ENCODE measurements at regions not wholly inside any gene's neighbourhood (a gene's known extent, or its start where the extent isn't known, plus 50 kb on each side); places are given as distances from the start of the nearest gene placed in this dataset.

DNA sequence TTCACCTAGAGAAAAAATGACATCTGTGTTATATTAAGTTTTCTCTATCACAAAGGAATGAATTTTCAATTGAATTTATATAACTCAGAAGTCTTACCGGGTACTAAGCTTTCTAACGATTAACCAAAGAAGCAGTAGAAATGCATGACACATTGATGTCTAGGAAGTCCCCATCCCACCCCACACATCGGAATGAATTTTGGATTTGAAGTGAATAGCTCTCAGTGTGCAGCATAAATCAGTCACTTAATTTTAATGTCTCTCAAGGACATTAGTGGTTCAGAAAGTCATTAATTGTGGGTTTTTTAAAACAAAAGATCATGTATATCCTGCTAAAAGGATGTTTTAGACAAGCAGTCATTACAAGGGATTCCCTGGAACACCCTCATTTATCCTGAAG lies 141.4 kb upstream of the PIEZO2 start:
- no peaks in the 10 kb centered on the region for H3K27me3 ChIP-seq (replicated peaks)
- no peaks in the 10 kb centered on the region for H3K36me3 ChIP-seq (replicated peaks)
- TF ChIP-seq, protein P1, sequence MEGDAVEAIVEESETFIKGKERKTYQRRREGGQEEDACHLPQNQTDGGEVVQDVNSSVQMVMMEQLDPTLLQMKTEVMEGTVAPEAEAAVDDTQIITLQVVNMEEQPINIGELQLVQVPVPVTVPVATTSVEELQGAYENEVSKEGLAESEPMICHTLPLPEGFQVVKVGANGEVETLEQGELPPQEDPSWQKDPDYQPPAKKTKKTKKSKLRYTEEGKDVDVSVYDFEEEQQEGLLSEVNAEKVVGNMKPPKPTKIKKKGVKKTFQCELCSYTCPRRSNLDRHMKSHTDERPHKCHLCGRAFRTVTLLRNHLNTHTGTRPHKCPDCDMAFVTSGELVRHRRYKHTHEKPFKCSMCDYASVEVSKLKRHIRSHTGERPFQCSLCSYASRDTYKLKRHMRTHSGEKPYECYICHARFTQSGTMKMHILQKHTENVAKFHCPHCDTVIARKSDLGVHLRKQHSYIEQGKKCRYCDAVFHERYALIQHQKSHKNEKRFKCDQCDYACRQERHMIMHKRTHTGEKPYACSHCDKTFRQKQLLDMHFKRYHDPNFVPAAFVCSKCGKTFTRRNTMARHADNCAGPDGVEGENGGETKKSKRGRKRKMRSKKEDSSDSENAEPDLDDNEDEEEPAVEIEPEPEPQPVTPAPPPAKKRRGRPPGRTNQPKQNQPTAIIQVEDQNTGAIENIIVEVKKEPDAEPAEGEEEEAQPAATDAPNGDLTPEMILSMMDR (IDR thresholded peaks at IDR 0.05; ENCODE audit: low read depth, low read length, missing control alignments), result no peak
- in situ Hi-C loops (cut with HindIII; ENCODE audit: low pct_ligation_motif_present, low sequenced_read_pairs), result no loop called here
- no peak overlapping the region for H3K4me3 ChIP-seq (ENCODE audit: low read depth, low read length)
- DNase-seq, result no peak
- H3K27ac ChIP-seq, result no peak overlapping the region

DNA sequence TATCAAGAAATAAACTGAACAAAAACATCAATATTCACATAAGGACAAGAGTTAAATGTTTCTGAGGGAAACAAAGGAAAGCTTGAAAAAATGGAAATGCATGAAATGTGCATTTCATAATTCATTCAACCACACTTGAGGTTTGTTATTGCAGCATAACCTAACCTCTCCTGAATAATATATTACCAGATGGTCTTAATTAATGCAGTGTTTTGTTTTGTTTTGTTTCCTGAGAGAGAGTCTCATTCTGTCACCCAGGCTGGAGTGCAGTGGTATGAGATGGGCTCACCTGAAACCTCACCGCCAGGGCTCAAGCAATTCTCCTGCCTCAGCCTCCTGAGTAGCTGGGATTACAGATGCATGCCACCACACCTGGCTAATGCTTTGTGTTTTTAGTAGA lies 139.9 kb upstream of the PIEZO2 start:
- TF ChIP-seq, protein P1 (IDR thresholded peaks at IDR 0.05; ENCODE audit: low read depth, low read length, missing control alignments), result no peak
- no peaks in the 10 kb centered on the region for H3K36me3 ChIP-seq (replicated peaks)
- no peaks in the 10 kb centered on the region for H3K27me3 ChIP-seq (replicated peaks)
- in situ Hi-C loops (cut with HindIII; ENCODE audit: low pct_ligation_motif_present, low sequenced_read_pairs), result no loop called here
- H3K4me3 ChIP-seq (ENCODE audit: low read depth, low read length), result no peak overlapping the region
- H3K27ac ChIP-seq, result no peak overlapping the region
- DNase-seq, result no peak

DNA sequence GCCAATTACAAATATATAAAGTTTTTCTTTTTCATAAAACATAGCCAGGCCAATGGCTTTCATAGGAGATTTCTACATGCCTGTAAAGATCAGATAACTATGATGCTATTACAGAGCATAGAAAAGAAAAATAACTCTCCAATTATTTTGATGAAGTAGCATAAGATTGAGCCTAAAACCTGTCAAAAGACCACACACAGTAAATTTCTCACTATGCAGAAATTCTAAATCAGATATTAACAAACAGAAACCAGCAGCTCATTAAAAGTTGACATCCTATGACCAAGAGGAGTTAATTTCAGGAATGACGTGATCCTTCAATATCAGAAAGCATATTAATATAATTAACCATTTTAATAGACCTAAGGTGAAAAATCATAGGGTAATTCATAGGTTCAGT lies 139.0 kb upstream of the PIEZO2 start:
- Histone ChIP-seq H3K27ac (no peak overlapping the region), H3K4me3 (ENCODE audit: low read depth, low read length) (no peak overlapping the region), H3K36me3 (replicated peaks) (no peaks in the 10 kb centered on the region), H3K27me3 (replicated peaks) (no peaks in the 10 kb centered on the region)
- TF ChIP-seq, protein P1 (IDR thresholded peaks at IDR 0.05; ENCODE audit: low read depth, low read length, missing control alignments), result no peak
- in situ Hi-C loops (cut with HindIII; ENCODE audit: low pct_ligation_motif_present, low sequenced_read_pairs), result no loop called here
- DNase-seq, result no peak

DNA sequence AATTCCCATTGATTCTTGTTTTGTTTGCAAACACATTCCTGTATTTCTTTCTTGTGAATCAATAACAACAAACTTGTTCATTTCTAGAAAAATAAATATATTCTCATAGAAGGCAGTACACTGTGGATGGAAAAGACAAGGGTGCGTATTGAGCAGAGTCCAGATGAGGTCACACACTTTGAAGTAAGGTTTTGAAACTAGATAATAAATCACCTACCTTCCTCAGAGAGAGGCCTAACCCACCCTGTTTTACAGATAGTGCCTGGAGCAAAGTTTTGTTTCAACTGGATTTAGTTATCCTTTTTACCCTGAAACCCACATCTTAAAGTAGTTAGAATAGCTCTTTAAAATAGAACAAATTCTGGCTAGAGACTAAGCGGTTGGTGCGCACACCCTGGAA lies 137.1 kb upstream of the PIEZO2 start:
- in situ Hi-C loops (cut with HindIII; ENCODE audit: low pct_ligation_motif_present, low sequenced_read_pairs), result no loop called here
- DNase-seq, result no peak
- Histone ChIP-seq H3K36me3 (replicated peaks) (no peaks in the 10 kb centered on the region), H3K4me3 (ENCODE audit: low read depth, low read length) (no peak overlapping the region), H3K27ac (no peak overlapping the region), H3K27me3 (replicated peaks) (no peaks in the 10 kb centered on the region)
- TF ChIP-seq, protein P1 (IDR thresholded peaks at IDR 0.05; ENCODE audit: low read depth, low read length, missing control alignments), result no peak

DNA sequence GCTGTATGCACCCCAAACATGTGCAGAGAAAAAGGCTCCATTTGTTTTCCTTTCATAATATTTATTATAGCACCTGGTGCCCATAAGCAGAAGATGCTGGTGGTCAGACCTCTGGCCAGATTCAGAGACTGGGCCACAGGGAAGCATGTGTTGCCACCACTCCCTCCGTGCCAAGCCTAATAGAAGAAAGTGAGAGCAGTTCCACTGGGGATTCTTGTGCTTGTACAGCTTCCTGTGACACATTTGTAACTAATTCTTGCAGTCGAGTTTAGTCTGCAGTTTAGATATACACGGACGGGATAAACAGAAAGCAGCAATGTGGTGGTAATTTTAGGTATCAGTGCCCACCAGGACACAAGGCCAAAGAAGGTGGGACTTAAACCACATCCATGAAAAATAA lies 135.4 kb upstream of the PIEZO2 start:
- in situ Hi-C loops (cut with HindIII; ENCODE audit: low pct_ligation_motif_present, low sequenced_read_pairs), result no loop called here
- no peak overlapping the region for H3K27ac ChIP-seq
- no peaks in the 10 kb centered on the region for H3K27me3 ChIP-seq (replicated peaks)

DNA sequence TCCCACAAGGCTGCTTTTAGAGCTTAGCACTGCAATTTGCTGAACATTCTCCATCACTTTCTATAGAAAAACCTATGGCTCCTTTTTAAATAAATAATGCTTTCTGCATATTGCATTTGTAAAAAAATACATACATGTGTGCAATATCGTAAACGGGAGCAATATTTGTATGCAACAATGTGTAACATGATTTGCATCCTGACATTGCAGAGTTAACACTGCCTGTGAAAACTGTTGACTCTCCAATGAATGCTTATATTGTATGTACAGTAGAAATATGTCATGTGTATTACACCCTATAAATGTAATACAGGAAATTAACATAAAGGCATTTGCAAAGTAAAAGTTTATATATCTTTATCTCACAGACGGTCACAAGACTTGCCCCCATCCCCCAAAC lies 135.0 kb upstream of the PIEZO2 start:
- H3K27ac ChIP-seq, result no peak overlapping the region
- TF ChIP-seq, protein P1 (IDR thresholded peaks at IDR 0.05; ENCODE audit: low read depth, low read length, missing control alignments), result no peak

More for the DNA sequence above, 135.4 kb upstream of the PIEZO2 start:
- TF ChIP-seq, protein P1 (IDR thresholded peaks at IDR 0.05; ENCODE audit: low read depth, low read length, missing control alignments), result no peak
- no peak for DNase-seq
- H3K4me3 ChIP-seq (ENCODE audit: low read depth, low read length), result no peak overlapping the region
- no peaks in the 10 kb centered on the region for H3K36me3 ChIP-seq (replicated peaks)

More for the DNA sequence above, 135.0 kb upstream of the PIEZO2 start:
- Histone ChIP-seq H3K36me3 (replicated peaks) (no peaks in the 10 kb centered on the region), H3K4me3 (ENCODE audit: low read depth, low read length) (no peak overlapping the region), H3K27me3 (replicated peaks) (no peaks in the 10 kb centered on the region)
- DNase-seq, result no peak
- in situ Hi-C loops (cut with HindIII; ENCODE audit: low pct_ligation_motif_present, low sequenced_read_pairs), result no loop called here
